ENCODE measurements at regions not wholly inside any gene's neighbourhood (a gene's known extent, or its start where the extent isn't known, plus 50 kb on each side); places are given as distances from the start of the nearest gene placed in this dataset.

- DNase-seq, result no peak
- Histone ChIP-seq H3K36me3 (no peaks in the 10 kb centered on the region), H3K9me3 (no peaks in the 10 kb centered on the region), H3K27me3 (no peaks in the 10 kb centered on the region), H3K4me1 (no peaks in the 10 kb centered on the region), H3K4me3 (ENCODE audit: low read depth, low read length) (no peak overlapping the region)
- no peak for TF ChIP-seq CTCF (IDR thresholded peaks at IDR 0.05; ENCODE audit: low read depth, low read length)
These were observed 512.6 kb upstream of the NAALADL2 start for GRCh38 chr3:174346571-174346970.

- H3K4me3 ChIP-seq (ENCODE audit: low read depth, low read length), result no peak overlapping the region
- no peak for TF ChIP-seq CTCF (IDR thresholded peaks at IDR 0.05; ENCODE audit: low read depth, low read length)
- H3K9me3 ChIP-seq, result no peaks in the 10 kb centered on the region
These were observed 511.5 kb upstream of the NAALADL2 start for GRCh38 chr3:174347474-174348138.

DNA sequence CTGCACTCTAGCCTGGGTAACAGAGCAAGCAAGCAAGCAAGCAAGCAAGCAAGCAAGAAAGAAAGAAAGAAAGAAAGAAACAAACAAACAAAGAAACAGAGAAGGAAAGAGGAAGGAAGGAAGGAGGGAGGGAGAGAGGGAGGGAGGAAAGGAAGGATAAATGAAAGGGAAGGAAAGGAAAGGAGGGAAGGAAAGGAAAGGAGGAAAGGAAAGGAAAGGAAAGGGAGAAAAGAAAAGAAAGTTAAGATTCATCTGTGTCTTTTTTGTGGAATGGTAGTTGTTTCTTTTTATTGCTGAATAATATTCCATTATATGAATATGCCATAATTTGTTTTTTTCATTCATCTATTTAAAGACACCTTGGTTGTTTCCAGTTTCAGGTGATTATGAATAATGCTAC is 506.9 kb upstream of the NAALADL2 start:
- H3K4me3 ChIP-seq (ENCODE audit: low read depth, low read length), result no peak overlapping the region
- TF ChIP-seq CTCF (IDR thresholded peaks at IDR 0.05; ENCODE audit: low read depth, low read length), result no peak
- no peaks in the 10 kb centered on the region for H3K27me3 ChIP-seq
- no peaks in the 10 kb centered on the region for H3K36me3 ChIP-seq
- DNase-seq, result no peak
- no peaks in the 10 kb centered on the region for H3K9me3 ChIP-seq
- H3K4me1 ChIP-seq, result no peaks in the 10 kb centered on the region

More at GRCh38 chr3:174347474-174348138, 511.5 kb upstream of the NAALADL2 start:
- no peak for DNase-seq
- Histone ChIP-seq H3K4me1 (no peaks in the 10 kb centered on the region), H3K36me3 (no peaks in the 10 kb centered on the region), H3K27me3 (no peaks in the 10 kb centered on the region)

DNA sequence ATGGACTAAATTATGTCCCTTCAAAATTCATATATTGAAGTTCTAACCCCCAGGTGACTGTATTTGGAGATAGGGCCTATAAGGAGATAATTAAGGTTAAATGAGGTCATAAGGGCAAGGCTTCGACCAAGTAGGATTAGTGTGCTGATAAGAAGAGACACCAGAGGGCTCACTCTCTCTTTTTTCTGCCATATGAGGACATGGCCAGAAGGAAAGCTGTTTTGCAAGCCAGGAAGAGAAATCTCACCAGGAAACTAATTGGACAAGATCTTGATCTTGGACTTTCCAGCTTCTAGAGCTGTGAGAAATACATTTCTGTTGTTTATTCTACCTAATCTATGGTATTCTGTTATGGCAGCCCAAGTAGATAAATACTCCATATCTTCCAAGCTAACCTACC is 503.6 kb upstream of the NAALADL2 start:
- Histone ChIP-seq H3K4me1 (no peaks in the 10 kb centered on the region), H3K27me3 (no peaks in the 10 kb centered on the region), H3K36me3 (no peaks in the 10 kb centered on the region), H3K9me3 (no peaks in the 10 kb centered on the region), H3K4me3 (ENCODE audit: low read depth, low read length) (no peak overlapping the region)
- TF ChIP-seq CTCF (IDR thresholded peaks at IDR 0.05; ENCODE audit: low read depth, low read length), result peak; percentile 31; the same call in 1 of the 2 replicates
- no peak for DNase-seq

GRCh38 chr3:174356596-174356995 is 502.5 kb upstream of the NAALADL2 start:
- no peaks in the 10 kb centered on the region for H3K4me1 ChIP-seq
- H3K4me3 ChIP-seq (ENCODE audit: low read depth, low read length), result no peak overlapping the region
- TF ChIP-seq CTCF (IDR thresholded peaks at IDR 0.05; ENCODE audit: low read depth, low read length), result no peak
- no peaks in the 10 kb centered on the region for H3K9me3 ChIP-seq
- H3K27me3 ChIP-seq, result no peaks in the 10 kb centered on the region
- H3K36me3 ChIP-seq, result no peaks in the 10 kb centered on the region
- no peak for DNase-seq

- Histone ChIP-seq H3K36me3 (no peaks in the 10 kb centered on the region), H3K4me3 (ENCODE audit: low read depth, low read length) (no peak overlapping the region), H3K4me1 (no peaks in the 10 kb centered on the region), H3K9me3 (no peaks in the 10 kb centered on the region), H3K27me3 (no peaks in the 10 kb centered on the region)
- no peak for DNase-seq
- TF ChIP-seq CTCF (IDR thresholded peaks at IDR 0.05; ENCODE audit: low read depth, low read length), result no peak
These were observed 500.9 kb upstream of the NAALADL2 start for GRCh38 chr3:174358252-174358651.

Data from BE2C (cell line).